Embryonic facial prominence (tissue), 1 donor: ENCODE measurements at regions not wholly inside any gene's neighbourhood (a gene's known extent, or its start where the extent isn't known, plus 50 kb on each side); places are given as distances from the start of the nearest gene placed in this dataset.

Experiments
- DNase-seq: peaks from one replicate; pipeline ENCODE4 v3.0.0-alpha.2; 2016; ENCODE audit errors: extremely low spot score

DNA sequence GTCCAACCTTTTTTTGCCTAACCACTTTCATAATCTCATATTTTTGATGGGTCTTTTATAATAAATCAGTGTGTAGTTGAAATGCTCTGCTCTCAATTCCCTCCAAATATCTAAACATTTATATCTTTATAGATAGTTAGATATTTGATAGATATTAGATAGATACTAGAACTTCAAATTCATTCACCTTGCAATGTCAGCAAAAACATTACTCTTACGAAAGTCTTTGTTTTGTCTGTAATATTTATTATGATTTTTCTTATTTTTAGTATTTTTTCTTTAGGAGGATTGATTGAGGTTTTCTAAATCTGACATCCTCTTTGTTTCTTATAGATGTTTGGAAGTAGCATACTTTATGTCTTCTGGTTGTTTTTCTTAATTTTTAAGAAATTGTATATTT, 2563.6 kb downstream of the PCDH7 start:
- no peak for DNase-seq

DNA sequence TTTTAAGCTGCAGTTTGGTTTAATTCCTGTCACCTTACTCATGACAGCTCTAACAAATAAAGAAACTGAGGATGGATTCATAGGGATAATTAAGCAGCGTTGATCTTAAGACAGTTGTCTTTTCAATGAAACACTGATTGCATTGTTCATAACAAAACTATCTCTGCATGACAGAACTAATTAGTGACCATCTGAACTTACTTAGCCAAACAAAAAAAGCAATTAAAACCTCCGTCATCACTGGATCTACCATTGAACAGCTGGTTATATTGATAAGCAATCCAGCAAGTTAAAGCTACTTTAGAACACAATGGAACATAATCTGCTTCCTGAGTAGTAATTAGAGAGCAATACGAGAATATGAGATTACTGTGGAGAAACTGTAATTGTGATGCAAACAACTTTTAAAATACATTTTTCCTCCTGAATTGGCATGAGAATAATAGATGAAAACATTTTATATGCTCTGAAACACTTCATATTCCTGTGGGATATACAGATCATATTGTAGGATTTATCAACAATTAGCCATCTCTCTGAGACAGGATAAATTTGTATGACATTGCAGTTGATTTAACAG, 2576.8 kb downstream of the PCDH7 start:
- DNase-seq, result no peak

GRCh38 chr4:33302321-33302720, 2582.2 kb downstream of the PCDH7 start:
- DNase-seq, result no peak

GRCh38 chr4:33306131-33306530, 2586.0 kb downstream of the PCDH7 start:
- DNase-seq, result no peak

DNA sequence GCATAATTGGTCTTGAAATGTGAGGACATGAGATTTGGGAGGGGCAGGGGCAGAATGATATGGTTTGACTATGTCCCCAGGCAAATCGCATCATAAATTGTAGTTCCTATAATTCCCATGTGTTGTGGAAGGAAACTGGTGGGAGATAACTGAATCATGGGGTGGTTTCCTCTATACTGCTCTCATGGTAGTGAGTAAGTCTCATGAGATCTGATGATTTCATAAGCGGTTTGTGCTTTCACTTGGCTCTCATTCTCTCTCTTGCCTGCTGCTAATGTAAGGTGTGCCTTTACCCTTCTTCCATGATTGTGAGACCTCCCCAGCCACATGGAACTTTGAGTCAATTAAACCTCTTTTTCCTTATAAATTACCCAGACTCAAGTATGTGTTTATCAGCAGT, 2595.9 kb downstream of the PCDH7 start:
- DNase-seq, result no peak

DNA sequence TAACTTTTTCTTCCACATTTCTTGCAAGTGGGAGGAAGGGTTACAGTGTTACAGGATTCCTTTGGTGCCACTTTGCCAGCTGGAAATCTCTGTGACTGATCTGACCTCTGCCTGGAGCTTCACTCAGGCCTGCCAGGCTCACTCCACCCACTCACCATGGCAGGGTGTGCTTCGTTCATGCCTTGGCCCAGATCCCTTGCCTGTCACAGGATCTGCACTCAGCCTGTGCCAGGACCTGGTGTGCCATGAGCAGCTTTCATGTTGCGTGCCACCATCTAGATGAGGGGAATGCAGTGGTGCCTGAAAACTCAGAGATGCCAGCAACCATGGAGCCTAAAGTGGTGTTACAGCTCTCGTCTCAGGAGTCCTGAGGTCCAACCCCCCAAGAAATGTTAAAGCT, 2596.4 kb downstream of the PCDH7 start:
- DNase-seq, result no peak

GRCh38 chr4:33323393-33323792, 2603.2 kb downstream of the PCDH7 start:
- DNase-seq, result no peak

- DNase-seq, result no peak
Measured at GRCh38 chr4:33334416-33334815, 2614.2 kb downstream of the PCDH7 start.

GRCh38 chr4:33339762-33340161, 2619.6 kb downstream of the PCDH7 start:
- no peak for DNase-seq

GRCh38 chr4:33340168-33340567, 2620.0 kb downstream of the PCDH7 start:
- DNase-seq, result no peak

DNA sequence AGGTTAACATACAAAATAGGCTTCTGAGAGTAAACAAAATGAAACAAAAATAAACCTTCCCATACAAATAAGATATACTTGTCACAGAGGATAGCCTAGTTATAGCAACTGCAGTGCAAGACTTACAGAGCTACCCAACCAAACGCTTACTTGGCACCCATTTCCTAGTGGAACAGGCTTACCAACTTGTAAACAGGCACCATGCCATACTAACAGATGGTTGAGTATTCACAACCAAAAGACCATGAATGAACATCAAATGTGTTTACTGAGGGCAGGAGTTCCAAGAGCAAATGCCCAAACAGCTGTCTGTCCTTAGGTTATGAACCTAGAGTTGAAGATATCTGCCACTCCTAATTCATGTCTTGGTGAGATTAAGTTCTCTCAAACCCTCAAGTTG, 2629.2 kb downstream of the PCDH7 start:
- DNase-seq, result no peak

- no peak for DNase-seq
Measured at GRCh38 chr4:33357121-33357520, 2637.0 kb downstream of the PCDH7 start.

DNA sequence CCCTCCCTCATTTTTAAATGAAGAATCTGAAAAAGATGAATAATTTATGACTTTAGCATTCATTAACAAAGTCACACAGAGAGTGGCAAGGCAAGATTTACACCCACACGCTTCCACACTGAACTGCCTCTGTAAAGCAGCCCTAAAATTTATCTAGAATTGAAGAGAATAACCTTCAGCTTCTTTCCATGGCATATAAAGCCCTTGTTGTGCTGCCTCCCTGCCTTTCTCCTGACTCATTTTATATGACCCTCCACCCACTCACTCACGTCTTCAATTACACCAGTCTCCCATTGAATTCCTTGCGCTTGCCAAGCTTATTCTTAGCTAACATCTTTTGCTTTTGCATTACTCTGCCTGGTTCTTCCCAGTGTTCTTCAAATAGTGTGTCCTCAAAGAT, 2649.3 kb downstream of the PCDH7 start:
- no peak for DNase-seq

- no peak for DNase-seq
Measured at GRCh38 chr4:33381816-33382215, 2661.6 kb downstream of the PCDH7 start.

- DNase-seq, result no peak
Measured at GRCh38 chr4:33386764-33387163, 2666.6 kb downstream of the PCDH7 start.

GRCh38 chr4:33390976-33391375, 2670.8 kb downstream of the PCDH7 start:
- DNase-seq, result no peak

DNA sequence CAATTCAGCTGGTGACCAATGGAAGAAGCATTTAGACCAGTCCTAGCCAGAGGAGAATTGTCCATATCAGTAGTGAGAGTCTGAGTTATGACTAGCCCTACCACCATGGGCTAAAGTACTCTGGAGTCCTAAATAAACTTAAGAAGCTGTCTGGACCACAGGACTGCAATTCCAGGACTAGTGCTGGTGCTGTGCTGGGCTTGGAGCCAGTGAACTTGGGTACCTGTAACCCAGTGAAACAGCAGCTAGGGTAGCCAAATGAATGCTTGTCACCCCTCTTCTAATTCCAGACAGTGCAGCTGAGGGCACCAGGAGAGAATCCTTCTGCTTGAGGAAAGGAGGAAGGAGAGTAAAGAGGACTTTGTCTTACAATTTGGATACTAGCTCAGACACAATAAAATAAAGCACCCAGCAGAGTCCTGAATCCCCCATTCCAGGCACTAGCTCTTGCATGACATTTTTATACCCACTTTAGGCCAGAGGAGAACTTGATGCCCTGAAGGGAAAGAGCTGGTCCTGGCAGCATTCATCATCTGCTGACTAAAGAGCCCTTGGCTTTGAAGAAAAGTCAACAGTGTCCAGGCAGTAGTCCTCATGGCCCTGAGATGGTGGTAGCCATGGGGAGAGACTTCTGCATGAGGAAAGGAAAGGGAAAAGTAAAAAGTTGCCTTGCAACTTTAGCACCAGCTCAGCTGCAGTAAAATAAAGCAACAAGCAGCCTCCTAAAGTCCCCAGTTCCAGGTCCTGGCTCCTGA, 2675.7 kb downstream of the PCDH7 start:
- DNase-seq, result no peak

GRCh38 chr4:33400504-33400903, 2680.3 kb downstream of the PCDH7 start:
- no peak for DNase-seq

DNA sequence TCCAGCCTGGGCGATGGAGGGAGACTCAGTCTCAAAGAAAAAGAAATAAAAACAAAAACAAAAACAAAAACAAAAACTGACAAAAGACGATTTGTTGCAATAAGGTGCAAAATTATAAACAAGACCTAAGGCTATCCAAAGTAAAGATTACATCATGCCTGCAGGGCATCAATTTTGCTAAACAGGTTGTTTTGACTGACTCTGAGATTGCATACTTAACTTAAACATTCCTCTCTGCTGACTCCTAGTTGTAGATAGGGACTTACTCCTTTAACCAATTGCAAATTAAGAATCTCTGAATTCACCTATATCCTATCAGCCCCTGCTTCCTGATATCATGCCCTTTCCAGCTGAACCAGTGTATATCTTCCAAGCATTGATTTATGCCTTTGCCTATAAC, 2687.3 kb downstream of the PCDH7 start:
- no peak for DNase-seq

- DNase-seq, result no peak
Measured at GRCh38 chr4:33411182-33411581, 2691.0 kb downstream of the PCDH7 start.

DNA sequence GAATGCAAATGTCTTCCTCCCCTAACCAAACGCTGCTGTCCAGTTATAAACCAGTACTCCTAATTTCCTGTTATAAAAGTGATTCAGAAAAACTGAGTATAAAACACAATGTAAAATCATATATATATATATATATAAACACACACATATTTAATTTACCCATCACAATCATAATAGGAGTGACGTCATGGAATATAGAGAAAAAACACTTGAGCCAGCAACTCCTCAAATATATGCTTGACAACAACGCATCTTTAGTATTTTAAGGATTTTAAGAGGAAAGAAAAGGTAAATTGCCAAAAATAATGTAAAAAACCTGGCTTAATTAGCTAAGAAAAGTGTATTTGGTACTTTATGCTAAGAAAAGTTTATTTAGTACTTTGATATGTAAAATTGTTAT, 2701.7 kb downstream of the PCDH7 start:
- DNase-seq, result no peak

DNA sequence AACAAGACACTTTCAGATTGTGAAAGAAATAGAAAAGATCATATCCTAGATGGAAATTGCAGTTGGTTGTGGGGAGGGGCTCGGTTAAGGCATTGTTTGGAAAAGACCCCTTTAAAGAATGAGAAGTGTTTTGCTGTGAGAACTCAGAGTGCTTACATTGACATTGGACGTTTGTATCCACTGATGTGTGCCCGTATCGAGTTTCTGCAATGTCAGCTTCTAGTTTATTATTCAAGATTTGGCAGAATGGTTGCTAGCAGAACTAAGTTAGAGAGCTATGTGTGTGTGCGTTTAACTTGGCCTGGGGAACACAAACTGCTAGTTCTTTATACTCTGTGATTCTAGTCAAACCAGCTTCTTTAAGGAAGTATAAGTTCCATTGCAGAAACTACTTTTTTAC, 2702.5 kb downstream of the PCDH7 start:
- no peak for DNase-seq

DNA sequence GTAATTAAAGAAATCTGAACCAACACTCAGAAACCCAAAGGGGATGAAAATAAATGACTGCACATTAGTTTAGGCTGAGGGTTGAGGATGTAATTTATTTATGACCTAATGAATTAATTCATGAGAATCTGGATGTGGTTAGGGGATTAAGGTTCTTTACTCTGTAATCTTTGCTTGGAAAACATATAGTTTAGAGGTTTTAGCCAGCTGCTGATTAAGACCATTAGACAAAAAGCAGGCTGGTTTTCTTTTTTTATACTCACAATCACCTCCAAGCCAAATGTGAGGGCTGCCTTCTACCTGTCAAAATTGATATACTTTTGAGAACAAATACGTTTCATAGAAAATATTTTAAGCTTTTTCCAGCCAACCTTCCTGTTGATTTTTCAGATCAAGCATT, 2705.8 kb downstream of the PCDH7 start:
- DNase-seq, result no peak

GRCh38 chr4:33427676-33428075, 2707.5 kb downstream of the PCDH7 start:
- no peak for DNase-seq
